ENCODE measurements at regions not wholly inside any gene's neighbourhood (a gene's known extent, or its start where the extent isn't known, plus 50 kb on each side); places are given as distances from the start of the nearest gene placed in this dataset.

- no peak for TF ChIP-seq HDAC2 (IDR thresholded peaks at IDR 0.05)
- no peak for TF ChIP-seq CHD2 (IDR thresholded peaks at IDR 0.05; ENCODE audit: low read length, partially characterized antibody)
Measured at GRCh38 chr7:138355254-138355653, 104.8 kb upstream of the TRIM24 start.
